ENCODE measurements at regions not wholly inside any gene's neighbourhood (a gene's known extent, or its start where the extent isn't known, plus 50 kb on each side); places are given as distances from the start of the nearest gene placed in this dataset.

DNA sequence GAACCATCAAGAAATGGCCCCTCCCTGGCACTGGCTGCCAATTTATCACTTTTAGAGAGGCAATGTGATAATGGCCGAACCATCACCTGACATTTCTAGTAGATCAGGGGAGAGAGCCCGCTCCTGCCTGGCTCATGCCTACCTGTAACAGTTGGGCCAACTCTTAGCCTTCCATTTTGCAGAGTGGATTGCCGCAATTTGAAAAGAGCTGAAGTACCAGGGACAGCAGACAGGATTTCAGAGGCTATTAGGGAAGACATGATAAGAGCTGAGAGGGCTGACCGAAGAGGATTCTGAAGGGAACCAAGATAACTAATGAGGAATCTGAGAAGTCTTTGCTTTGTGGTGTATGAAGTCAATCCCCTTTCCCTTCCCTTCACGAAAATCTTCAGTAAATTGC is 121.2 kb upstream of the ANKRD28 start:
- TF ChIP-seq YY1 (IDR thresholded peaks at IDR 0.05; ENCODE audit: insufficient read depth, insufficient read length), result no peak
- no peak for TF ChIP-seq ZNF274 (IDR thresholded peaks at IDR 0.05; ENCODE audit: low read depth, low read length)
